Retinal pigment epithelial cell (primary cell): ENCODE measurements at regions not wholly inside any gene's neighbourhood (a gene's known extent, or its start where the extent isn't known, plus 50 kb on each side); places are given as distances from the start of the nearest gene placed in this dataset.
A peak's percentile ranks its signal among the peaks of the same experiment; 100 is the strongest.
"Not testable (repeated sequence)": the region's sequence is repeated elsewhere in the genome, so short reads cannot be mapped to it uniquely, and the experiment has no call there.

ENCODE experiments used
- DNase-seq: peaks from one replicate; pipeline ENCODE4 v3.0.0-alpha.2; 2010; ENCODE audit warnings: low read depth
- H3K4me3 ChIP-seq: 2 replicates; pipeline ENCODE4 v1.5.1; 2011; ENCODE audit warnings: mild to moderate bottlenecking, low read length, control low read depth, moderate library complexity
- TF ChIP-seq, protein P1 (sequence below): conservative IDR thresholded peaks from 2 replicates; pipeline ENCODE4 v1.5.1; 2011; ENCODE audit warnings: low read depth, low read length, control low read depth, inconsistent platforms

DNA sequence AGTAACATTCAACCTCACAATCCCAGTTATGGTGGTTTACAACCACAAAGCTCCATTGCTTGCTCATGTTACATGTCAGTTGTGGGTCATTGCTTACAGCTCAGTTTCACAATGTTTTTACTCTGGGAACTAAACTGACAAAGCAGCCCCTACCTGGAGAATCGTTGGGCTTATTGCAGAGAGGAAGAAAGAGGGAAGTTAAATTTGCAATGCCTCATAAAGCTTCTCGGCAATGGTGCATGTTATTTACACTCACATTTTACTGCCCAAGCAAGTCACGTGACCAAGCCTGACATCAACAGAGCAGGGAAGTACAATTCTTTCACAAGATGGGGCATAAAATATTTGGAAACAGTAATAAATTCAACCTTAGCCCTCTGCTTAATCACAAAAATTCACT lies 441.6 kb downstream of the TDRD3 start:
- TF ChIP-seq, protein P1, sequence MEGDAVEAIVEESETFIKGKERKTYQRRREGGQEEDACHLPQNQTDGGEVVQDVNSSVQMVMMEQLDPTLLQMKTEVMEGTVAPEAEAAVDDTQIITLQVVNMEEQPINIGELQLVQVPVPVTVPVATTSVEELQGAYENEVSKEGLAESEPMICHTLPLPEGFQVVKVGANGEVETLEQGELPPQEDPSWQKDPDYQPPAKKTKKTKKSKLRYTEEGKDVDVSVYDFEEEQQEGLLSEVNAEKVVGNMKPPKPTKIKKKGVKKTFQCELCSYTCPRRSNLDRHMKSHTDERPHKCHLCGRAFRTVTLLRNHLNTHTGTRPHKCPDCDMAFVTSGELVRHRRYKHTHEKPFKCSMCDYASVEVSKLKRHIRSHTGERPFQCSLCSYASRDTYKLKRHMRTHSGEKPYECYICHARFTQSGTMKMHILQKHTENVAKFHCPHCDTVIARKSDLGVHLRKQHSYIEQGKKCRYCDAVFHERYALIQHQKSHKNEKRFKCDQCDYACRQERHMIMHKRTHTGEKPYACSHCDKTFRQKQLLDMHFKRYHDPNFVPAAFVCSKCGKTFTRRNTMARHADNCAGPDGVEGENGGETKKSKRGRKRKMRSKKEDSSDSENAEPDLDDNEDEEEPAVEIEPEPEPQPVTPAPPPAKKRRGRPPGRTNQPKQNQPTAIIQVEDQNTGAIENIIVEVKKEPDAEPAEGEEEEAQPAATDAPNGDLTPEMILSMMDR: no peak
- no peak for DNase-seq
- no peak overlapping the region for H3K4me3 ChIP-seq

DNA sequence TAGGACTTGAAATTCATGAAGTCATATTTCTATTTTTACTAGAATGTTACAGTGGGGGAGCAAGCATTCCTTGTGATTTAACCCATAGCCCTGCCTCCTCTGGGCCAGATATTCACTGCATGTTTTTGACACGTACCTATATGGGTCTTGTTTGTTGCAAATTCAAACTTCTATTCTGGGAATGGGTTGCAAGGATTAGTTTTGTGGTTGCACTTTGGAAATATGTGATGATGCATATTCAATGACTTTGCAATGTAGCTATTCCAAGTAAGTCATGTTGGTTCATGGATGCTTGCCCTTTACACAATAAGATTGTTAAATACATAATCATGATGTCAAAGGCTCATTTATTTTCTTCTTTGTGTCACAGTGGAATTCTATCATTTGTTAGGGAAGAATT lies 440.8 kb downstream of the TDRD3 start:
- no peak overlapping the region for H3K4me3 ChIP-seq
- DNase-seq: peak; percentile 11
- TF ChIP-seq, protein P1: no peak

DNA sequence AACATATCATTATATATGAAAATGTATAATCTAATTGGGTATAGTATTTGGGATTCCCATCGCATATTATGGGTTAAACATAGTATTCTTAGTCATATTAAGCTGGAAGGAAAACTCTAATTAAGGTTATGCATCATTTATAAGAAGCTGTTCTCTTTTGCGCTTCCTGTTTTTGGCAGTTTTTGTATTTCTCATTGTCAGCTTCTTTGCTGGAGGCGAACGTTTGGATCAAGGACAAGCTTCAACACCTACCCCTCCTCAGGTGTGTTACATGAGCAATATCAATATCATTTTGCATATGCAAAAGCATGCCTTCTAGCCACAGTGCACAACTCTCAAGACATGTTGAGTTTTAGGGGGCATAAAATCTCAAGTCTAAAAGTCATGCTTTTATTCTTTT lies 439.8 kb downstream of the TDRD3 start:
- TF ChIP-seq, protein P1: no peak
- no peak overlapping the region for H3K4me3 ChIP-seq
- DNase-seq: no peak

DNA sequence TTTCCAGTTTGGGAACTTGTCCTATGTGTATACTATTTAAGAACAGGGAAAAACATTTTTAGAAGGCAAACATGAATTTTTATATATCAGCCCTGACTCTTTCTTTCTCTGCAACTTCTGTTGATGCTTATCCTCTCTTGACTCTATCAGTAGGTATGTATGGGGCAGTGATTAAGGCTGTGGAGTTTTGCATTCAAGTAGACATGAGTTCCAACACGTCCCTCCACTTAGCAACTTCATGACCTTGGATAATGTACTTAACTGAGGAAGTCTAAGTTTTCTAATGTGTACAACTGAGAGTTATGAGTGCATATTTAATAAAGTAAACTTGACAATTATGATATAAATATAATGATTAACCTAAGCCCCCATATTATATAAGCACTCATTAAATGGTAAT lies 414.6 kb downstream of the TDRD3 start:
- no peak overlapping the region for H3K4me3 ChIP-seq
- no peak for DNase-seq
- TF ChIP-seq, protein P1: no peak

DNA sequence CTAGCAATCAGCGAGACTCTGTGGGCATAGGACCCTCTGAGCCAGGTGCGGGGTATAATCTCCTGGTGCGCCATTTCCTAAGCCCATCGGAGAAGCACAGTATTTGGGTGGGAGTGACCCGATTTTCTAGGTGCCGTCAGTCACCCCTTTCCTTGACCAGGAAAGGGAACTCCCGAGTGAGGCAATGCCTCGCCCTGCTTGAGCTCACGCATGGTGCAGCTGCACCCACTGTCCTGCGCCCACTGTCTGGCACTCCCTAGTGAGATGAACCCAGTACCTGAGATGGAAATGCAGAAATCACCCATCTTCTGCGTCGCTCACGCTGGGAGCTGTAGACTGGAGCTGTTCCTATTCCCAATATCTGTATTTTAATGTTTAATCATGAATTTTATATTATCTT lies 408.6 kb downstream of the TDRD3 start:
- not testable (repeated sequence) for H3K4me3 ChIP-seq, DNase-seq

DNA sequence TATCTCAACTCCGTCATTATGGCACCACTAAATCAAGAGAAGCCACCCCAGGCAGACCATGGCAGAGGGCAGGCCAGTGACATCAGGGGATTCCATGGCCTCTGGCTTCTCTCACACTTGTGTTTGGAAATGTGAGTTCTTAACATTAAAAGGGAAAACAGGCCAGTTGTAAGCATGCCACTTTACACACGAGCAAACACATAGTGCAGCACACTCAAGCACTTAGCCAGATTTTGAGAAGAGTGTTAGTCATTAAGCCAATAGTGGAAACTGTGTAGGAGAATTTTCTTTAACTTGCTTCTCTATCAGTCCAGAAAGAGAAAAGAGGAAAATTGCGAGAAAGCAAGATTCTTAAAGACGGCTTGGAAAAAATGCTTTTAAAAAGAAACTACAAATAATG lies 401.5 kb downstream of the TDRD3 start:
- H3K4me3 ChIP-seq: no peak overlapping the region
- TF ChIP-seq, protein P1: no peak
- no peak for DNase-seq

DNA sequence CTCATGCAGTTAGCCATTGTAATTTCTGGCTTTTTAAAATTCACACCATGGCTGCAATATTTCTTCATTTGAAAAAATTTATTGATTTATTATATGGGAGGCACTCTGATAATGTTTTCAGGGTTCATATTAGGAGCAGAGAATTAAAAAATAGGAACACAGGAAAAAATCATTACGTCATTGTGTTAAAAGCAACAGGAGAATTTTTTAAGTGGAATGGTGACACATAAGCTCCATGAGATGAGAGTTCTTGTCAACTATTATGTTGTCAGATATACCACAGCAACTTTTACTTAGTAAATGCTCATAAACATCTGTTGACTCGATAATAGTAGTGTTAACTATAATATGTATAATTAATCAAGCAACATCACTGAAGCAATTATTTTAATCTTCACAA lies 400.1 kb downstream of the TDRD3 start:
- TF ChIP-seq, protein P1: no peak
- no peak overlapping the region for H3K4me3 ChIP-seq
- no peak for DNase-seq

DNA sequence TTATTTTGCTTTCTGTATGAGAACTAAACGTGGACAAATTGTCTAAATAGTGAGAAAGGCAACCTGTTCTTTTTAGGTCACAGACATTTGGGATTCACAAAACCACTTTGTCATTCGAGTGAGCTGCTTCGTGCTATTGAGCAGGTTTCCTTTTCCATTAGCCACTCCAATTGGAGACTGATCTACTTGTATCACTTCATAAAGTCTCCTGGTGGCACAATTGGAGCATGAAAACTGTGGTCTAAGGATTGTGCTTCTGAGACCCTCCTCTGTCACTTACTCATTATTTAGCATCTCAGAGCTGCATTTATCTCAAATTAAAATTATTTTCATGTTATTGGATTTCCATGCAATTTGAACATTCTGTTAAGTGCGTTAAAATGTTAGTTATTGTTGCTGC lies 397.7 kb downstream of the TDRD3 start:
- no peak overlapping the region for H3K4me3 ChIP-seq
- TF ChIP-seq, protein P1: no peak
- no peak for DNase-seq
